ENCODE measurements at regions not wholly inside any gene's neighbourhood (a gene's known extent, or its start where the extent isn't known, plus 50 kb on each side); places are given as distances from the start of the nearest gene placed in this dataset.

- TF ChIP-seq POLR2A (IDR thresholded peaks at IDR 0.05; ENCODE audit: low read depth, low read length) (no peak), CTCF (conservative IDR thresholded peaks at IDR 0.05; ENCODE audit: low read depth, low read length) (no peak), RAD21 (IDR thresholded peaks at IDR 0.05; ENCODE audit: low read length) (no peak), CHD1 (IDR thresholded peaks at IDR 0.05; ENCODE audit: low read depth, low read length) (no peak), USF2 (IDR thresholded peaks at IDR 0.05; ENCODE audit: low read depth, low read length) (no peak), RCOR1 (IDR thresholded peaks at IDR 0.05; ENCODE audit: insufficient replicate concordance, low read length) (no peak), MAZ (IDR thresholded peaks at IDR 0.05; ENCODE audit: borderline replicate concordance, low read depth, low read length) (no peak), NFE2L2 (IDR thresholded peaks at IDR 0.05; ENCODE audit: low read depth, low read length) (no peak), ELK1 (IDR thresholded peaks at IDR 0.05; ENCODE audit: borderline replicate concordance, low read depth, low read length) (no peak), SMC3 (IDR thresholded peaks at IDR 0.05; ENCODE audit: low read depth, low read length) (no peak), MAFK (IDR thresholded peaks at IDR 0.05; ENCODE audit: low read depth, low read length) (no peak), FOS (IDR thresholded peaks at IDR 0.05; ENCODE audit: low read depth, low read length) (no peak), CEBPB (IDR thresholded peaks at IDR 0.05; ENCODE audit: low read depth, low read length) (no peak)
Measured at GRCh38 chr13:105448811-105449210, 1086.7 kb downstream of the EFNB2 start.

All from IMR-90 (cell line).